ENCODE measurements at regions not wholly inside any gene's neighbourhood (a gene's known extent, or its start where the extent isn't known, plus 50 kb on each side); places are given as distances from the start of the nearest gene placed in this dataset.
A peak's percentile ranks its signal among the peaks of the same experiment; 100 is the strongest.

- DNase-seq: no peak
Measured at GRCh38 chr7:70975754-70976153, 156.2 kb upstream of the GALNT17 start.

- DNase-seq: no peak
Measured at GRCh38 chr7:70986297-70986696, 145.6 kb upstream of the GALNT17 start.

- DNase-seq: no peak
Measured at GRCh38 chr7:70994176-70994575, 137.8 kb upstream of the GALNT17 start.

- DNase-seq: no peak
Measured at GRCh38 chr7:70997261-70997660, 134.7 kb upstream of the GALNT17 start.

- no peak for DNase-seq
Measured at GRCh38 chr7:71005109-71005508, 126.8 kb upstream of the GALNT17 start.

- no peak for DNase-seq
Measured at GRCh38 chr7:71009636-71010035, 122.3 kb upstream of the GALNT17 start.

- no peak for DNase-seq
Measured at GRCh38 chr7:71015252-71015900, 116.6 kb upstream of the GALNT17 start.

- DNase-seq: no peak
Measured at GRCh38 chr7:71016401-71016800, 115.5 kb upstream of the GALNT17 start.

GRCh38 chr7:71017602-71018001 lies 114.3 kb upstream of the GALNT17 start:
- DNase-seq: no peak

GRCh38 chr7:71019706-71020105 lies 112.2 kb upstream of the GALNT17 start:
- peak in 2 of 56 donors; percentile 0 to 4 for DNase-seq

GRCh38 chr7:71021131-71021530 lies 110.8 kb upstream of the GALNT17 start:
- DNase-seq: no peak

- no peak for DNase-seq
Measured at GRCh38 chr7:71026680-71027079, 105.3 kb upstream of the GALNT17 start.

- DNase-seq: no peak
Measured at GRCh38 chr7:71034243-71034642, 97.7 kb upstream of the GALNT17 start.

- no peak for DNase-seq
Measured at GRCh38 chr7:71042591-71042990, 89.4 kb upstream of the GALNT17 start.

GRCh38 chr7:71050492-71050891 lies 81.5 kb upstream of the GALNT17 start:
- DNase-seq: no peak

GRCh38 chr7:71055504-71055903 lies 76.4 kb upstream of the GALNT17 start:
- no peak for DNase-seq

- no peak for DNase-seq
Measured at GRCh38 chr7:71077743-71078476, 54.0 kb upstream of the GALNT17 start.

Measured in nucleus accumbens (tissue), 56 donors.